Astrocyte (in vitro differentiated cells and primary cell): ENCODE measurements at regions not wholly inside any gene's neighbourhood (a gene's known extent, or its start where the extent isn't known, plus 50 kb on each side); places are given as distances from the start of the nearest gene placed in this dataset.

Experiments used
- CTCF ChIP-seq: IDR thresholded peaks from 2 replicates; pipeline ENCODE4 v1.5.1; 2011; ENCODE audit warnings: low read depth, mild to moderate bottlenecking, inconsistent platforms, low read length, moderate library complexity; ENCODE audit not compliant: insufficient read depth
- EZH2 ChIP-seq: IDR thresholded peaks from 2 replicates; pipeline ENCODE4 v1.6.1; 2012; ENCODE audit warnings: mild to moderate bottlenecking, low read length, inconsistent platforms; ENCODE audit not compliant: insufficient read depth

- TF ChIP-seq CTCF (no peak), EZH2 (no peak)
Observed at GRCh38 chr13:90498816-90499215, 848.7 kb upstream of the MIR17HG start.
